SU-DHL-6 (cell line): ENCODE measurements at regions not wholly inside any gene's neighbourhood (a gene's known extent, or its start where the extent isn't known, plus 50 kb on each side); places are given as distances from the start of the nearest gene placed in this dataset.

ENCODE experiments used
- H2AFZ ChIP-seq: fragments of 200-600 bp; sonication (generic); 2 replicates; pipeline ENCODE4 v1.6.1; 2014; ENCODE audit warnings: low read depth, mild to moderate bottlenecking, moderate library complexity, mixed read lengths, antibody characterized with exemption, low read length; ENCODE audit not compliant: severe bottlenecking
- H3F3A ChIP-seq: fragments of 200-600 bp; shearing (Covaris generic); 2 replicates; pipeline ENCODE4 v1.6.0; 2016; ENCODE audit warnings: antibody characterized with exemption, mild to moderate bottlenecking; ENCODE audit not compliant: insufficient read depth
- H3K27ac ChIP-seq: fragments of 200-600 bp; sonication (generic); 2 replicates; pipeline ENCODE4 v1.5.1; 2016; ENCODE audit warnings: low read depth, mild to moderate bottlenecking, low read length, moderate library complexity, mixed read lengths
- H3K27me3 ChIP-seq: fragments of 200-600 bp; sonication (generic), shearing (Covaris generic); 2 replicates; pipeline ENCODE4 v1.6.0; 2014; ENCODE audit warnings: mild to moderate bottlenecking, low read length
- H3K36me3 ChIP-seq: fragments of 200-600 bp; sonication (generic); 2 replicates; pipeline ENCODE4 v1.6.1; 2014; ENCODE audit warnings: mild to moderate bottlenecking, low read length, mixed read lengths
- H3K4me2 ChIP-seq: fragments of 300-600, 200-600 bp; shearing (Covaris generic), sonication (generic); 2 replicates; pipeline ENCODE4 v1.6.0; 2014; ENCODE audit warnings: low read length, low read depth, mild to moderate bottlenecking; ENCODE audit not compliant: poor library complexity, severe bottlenecking
- H3K4me3 ChIP-seq: fragments of 200-600 bp; sonication (generic); 2 replicates; pipeline ENCODE4 v1.5.1; 2014; ENCODE audit warnings: antibody characterized with exemption, low read length, mild to moderate bottlenecking, mixed read lengths; ENCODE audit not compliant: insufficient read depth, poor library complexity, severe bottlenecking
- H3K79me2 ChIP-seq: fragments of 200-600 bp; sonication (generic); 2 replicates; pipeline ENCODE4 v1.6.1; 2014; ENCODE audit warnings: mild to moderate bottlenecking, low read length, moderate library complexity; ENCODE audit not compliant: insufficient read depth
- H3K9ac ChIP-seq: fragments of 200-600 bp; sonication (generic); 2 replicates; pipeline ENCODE4 v1.7.0; 2014; ENCODE audit warnings: mild to moderate bottlenecking, low read length
- H3K9me2 ChIP-seq: fragments of 200-600 bp; sonication (generic); replicated peaks from 2 replicates; pipeline ENCODE4 v1.6.1; 2014; ENCODE audit warnings: low read length; ENCODE audit not compliant: insufficient read depth
- H3K9me3 ChIP-seq: fragments of 200-600 bp; sonication (generic); 2 replicates; pipeline ENCODE4 v1.6.1; 2014; ENCODE audit warnings: low read length, mixed read lengths; ENCODE audit not compliant: insufficient read depth
- H4K20me1 ChIP-seq: fragments of 200-600 bp; sonication (generic); 2 replicates; pipeline ENCODE4 v1.6.1; 2014; ENCODE audit warnings: low read depth, mild to moderate bottlenecking, antibody characterized with exemption, low read length, moderate library complexity, mixed read lengths
- EZH2phosphoT487 ChIP-seq: fragments of 200-600 bp; sonication (generic), shearing (Covaris generic); conservative IDR thresholded peaks from 2 replicates; pipeline ENCODE4 v1.6.1; 2018; ENCODE audit warnings: mild to moderate bottlenecking, antibody characterized with exemption, low read length, moderate library complexity, mixed read lengths
- TF ChIP-seq, protein P1 (sequence below): fragments of 200-600 bp; sonication (generic); IDR thresholded peaks from one replicate; pipeline ENCODE4 v1.5.1; 2017; ENCODE audit warnings: antibody characterized with exemption, mild to moderate bottlenecking, low read length, moderate library complexity; ENCODE audit not compliant: insufficient read depth, poor library complexity, severe bottlenecking

DNA sequence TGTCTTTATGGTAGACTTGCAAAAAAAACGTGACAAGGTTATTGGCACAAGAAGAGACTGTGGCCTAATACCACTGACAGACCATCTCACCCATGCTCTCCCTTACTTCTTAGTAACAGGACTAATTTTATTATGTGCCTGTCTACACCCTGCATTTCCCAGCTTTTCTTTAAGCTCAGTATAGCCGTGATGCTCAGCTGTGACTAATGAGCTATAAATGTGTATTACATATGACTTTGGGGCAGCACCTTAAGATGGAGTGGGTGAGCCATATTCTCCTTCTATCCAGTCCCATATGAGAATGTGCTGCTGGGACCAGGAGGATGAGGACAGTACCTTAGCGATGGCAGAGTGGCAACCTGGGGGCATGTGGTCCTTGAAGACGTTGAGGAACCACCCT, 293.5 kb downstream of the RNF144A start:
- Histone ChIP-seq H3K36me3 (no peaks in the 10 kb centered on the region), H3K9me2 (no peaks in the 10 kb centered on the region), H3K27me3 (no peaks in the 10 kb centered on the region; the same call in 1 of the 2 replicates), H3K9me3 (no peaks in the 10 kb centered on the region), H3K27ac (no peak overlapping the region), H3K79me2 (no peaks in the 10 kb centered on the region), H3K4me2 (no peak overlapping the region), H2AFZ (no peak overlapping the region), H3F3A (no peaks in the 10 kb centered on the region), H3K4me3 (no peak overlapping the region), H4K20me1 (no peaks in the 10 kb centered on the region), H3K9ac (no peak overlapping the region)
- no peak for TF ChIP-seq EZH2phosphoT487
- TF ChIP-seq, protein P1, sequence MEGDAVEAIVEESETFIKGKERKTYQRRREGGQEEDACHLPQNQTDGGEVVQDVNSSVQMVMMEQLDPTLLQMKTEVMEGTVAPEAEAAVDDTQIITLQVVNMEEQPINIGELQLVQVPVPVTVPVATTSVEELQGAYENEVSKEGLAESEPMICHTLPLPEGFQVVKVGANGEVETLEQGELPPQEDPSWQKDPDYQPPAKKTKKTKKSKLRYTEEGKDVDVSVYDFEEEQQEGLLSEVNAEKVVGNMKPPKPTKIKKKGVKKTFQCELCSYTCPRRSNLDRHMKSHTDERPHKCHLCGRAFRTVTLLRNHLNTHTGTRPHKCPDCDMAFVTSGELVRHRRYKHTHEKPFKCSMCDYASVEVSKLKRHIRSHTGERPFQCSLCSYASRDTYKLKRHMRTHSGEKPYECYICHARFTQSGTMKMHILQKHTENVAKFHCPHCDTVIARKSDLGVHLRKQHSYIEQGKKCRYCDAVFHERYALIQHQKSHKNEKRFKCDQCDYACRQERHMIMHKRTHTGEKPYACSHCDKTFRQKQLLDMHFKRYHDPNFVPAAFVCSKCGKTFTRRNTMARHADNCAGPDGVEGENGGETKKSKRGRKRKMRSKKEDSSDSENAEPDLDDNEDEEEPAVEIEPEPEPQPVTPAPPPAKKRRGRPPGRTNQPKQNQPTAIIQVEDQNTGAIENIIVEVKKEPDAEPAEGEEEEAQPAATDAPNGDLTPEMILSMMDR: no peak

DNA sequence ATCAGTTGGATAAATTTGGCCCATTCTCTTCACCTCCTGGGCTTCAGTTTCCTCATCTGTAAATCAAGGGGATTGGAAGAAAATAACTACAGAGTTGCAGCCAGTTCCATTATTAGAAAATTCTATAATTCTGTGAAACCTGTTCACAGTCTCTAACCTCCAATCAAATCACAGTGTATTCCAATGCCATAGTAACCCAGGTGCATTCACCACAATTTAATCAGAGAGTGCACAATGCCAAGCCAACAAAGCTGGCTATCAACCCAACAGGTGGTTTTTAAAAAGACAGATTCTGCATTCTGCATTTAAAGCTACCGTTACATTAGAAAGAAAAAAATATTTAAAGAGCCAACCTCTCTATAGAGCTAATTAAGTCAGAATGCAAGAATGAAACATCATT, 308.6 kb downstream of the RNF144A start:
- no peaks in the 10 kb centered on the region for H3F3A ChIP-seq
- no peaks in the 10 kb centered on the region for H3K36me3 ChIP-seq
- H3K27me3 ChIP-seq: no peaks in the 10 kb centered on the region
- no peaks in the 10 kb centered on the region for H3K79me2 ChIP-seq
- no peak for TF ChIP-seq EZH2phosphoT487
- TF ChIP-seq, protein P1: no peak
- no peaks in the 10 kb centered on the region for H3K9me3 ChIP-seq
- H3K4me3 ChIP-seq: no peak overlapping the region
- no peaks in the 10 kb centered on the region for H4K20me1 ChIP-seq
- H2AFZ ChIP-seq: no peak overlapping the region
- H3K4me2 ChIP-seq: no peak overlapping the region
- no peak overlapping the region for H3K27ac ChIP-seq
- H3K9me2 ChIP-seq: no peaks in the 10 kb centered on the region
- H3K9ac ChIP-seq: no peak overlapping the region

GRCh38 chr2:7226501-7226900, 309.3 kb downstream of the RNF144A start:
- Histone ChIP-seq H3K9ac (no peak overlapping the region), H3K79me2 (no peaks in the 10 kb centered on the region), H3K9me3 (no peaks in the 10 kb centered on the region), H2AFZ (no peak overlapping the region), H3K9me2 (no peaks in the 10 kb centered on the region), H3K27ac (no peak overlapping the region), H3K4me2 (no peak overlapping the region), H3K4me3 (no peak overlapping the region), H3K36me3 (no peaks in the 10 kb centered on the region), H3K27me3 (no peaks in the 10 kb centered on the region), H3F3A (no peaks in the 10 kb centered on the region), H4K20me1 (no peaks in the 10 kb centered on the region)
- TF ChIP-seq, protein P1: no peak
- no peak for TF ChIP-seq EZH2phosphoT487
